Panc1 (cell line): ENCODE measurements at regions not wholly inside any gene's neighbourhood (a gene's known extent, or its start where the extent isn't known, plus 50 kb on each side); places are given as distances from the start of the nearest gene placed in this dataset.

ENCODE experiments used
- ATAC-seq: fragments of 200-7000 bp; cut with Tn5 transposase; 2 replicates; pipeline ENCODE4 v1.9.1; 2020; ENCODE audit warnings: mild to moderate bottlenecking, moderate library complexity
- BruUV-seq: library from RNA; stranded (reverse); fragments of 400-500 nt; replicated peaks from 2 replicates; lab custom pipeline; 2021; lab: Mats Ljungman, UMichigan
- CTCF ChIA-PET: fragments of 300-600 bp; sonication (Branson Sonifier 250); formaldehyde crosslinking; loops from one replicate; lab custom pipeline; 2022; ENCODE audit warnings: antibody characterized with exemption; lab: Charles Lee
- POLR2A ChIA-PET: fragments of 300-600 bp; sonication (Branson Sonifier 250); formaldehyde crosslinking; loops from one replicate; lab custom pipeline; 2022; ENCODE audit warnings: antibody characterized with exemption; lab: Charles Lee
- DNase-seq: peaks from one replicate; pipeline ENCODE4 v3.0.0-alpha.2; 2010; ENCODE audit warnings: low read depth, low spot score
- H3K27ac ChIP-seq: 2 replicates; pipeline ENCODE4 v1.5.1; 2011; ENCODE audit warnings: mild to moderate bottlenecking, low read length, inconsistent platforms
- H3K27me3 ChIP-seq: fragments of 200-500 bp; sonication (Bioruptor generic); 2 replicates; pipeline ENCODE4 v1.6.0; 2014; ENCODE audit warnings: low read length, inconsistent platforms; ENCODE audit not compliant: control insufficient read depth, insufficient read depth
- H3K36me3 ChIP-seq: fragments of 200-500 bp; sonication (Bioruptor generic); 2 replicates; pipeline ENCODE4 v1.5.1; 2014; ENCODE audit warnings: inconsistent platforms, mild to moderate bottlenecking, low read length, moderate library complexity; ENCODE audit not compliant: control insufficient read depth, insufficient read depth
- H3K4me1 ChIP-seq: 2 replicates; pipeline ENCODE4 v1.5.1; 2011; ENCODE audit warnings: inconsistent platforms, mild to moderate bottlenecking, low read length, moderate library complexity; ENCODE audit not compliant: control insufficient read depth, insufficient read depth
- H3K4me3 ChIP-seq, 2 experiments: 2 replicates each; pipeline ENCODE4 v1.5.1; 2011 to 2012; ENCODE audit warnings: low read depth in 2 of 2, low read length in 2 of 2, mild to moderate bottlenecking in 2 of 2, inconsistent platforms in 1 of 2, moderate library complexity in 1 of 2
- H3K9me3 ChIP-seq: fragments of 200-500 bp; sonication (Bioruptor generic); 2 replicates; pipeline ENCODE4 v1.5.1; 2014; ENCODE audit warnings: low read depth, mild to moderate bottlenecking, inconsistent platforms, low read length, moderate library complexity; ENCODE audit not compliant: control insufficient read depth, insufficient read depth
- POLR2AphosphoS5 ChIP-seq: IDR thresholded peaks from 2 replicates; pipeline ENCODE4 v1.6.1; 2012; ENCODE audit warnings: mild to moderate bottlenecking, low read depth, low read length, moderate library complexity
- SIN3A ChIP-seq: IDR thresholded peaks from 2 replicates; pipeline ENCODE4 v1.6.1; 2012; ENCODE audit warnings: low read depth, mild to moderate bottlenecking, low read length, moderate library complexity, borderline replicate concordance; ENCODE audit not compliant: insufficient read depth
- TCF7L2 ChIP-seq: IDR thresholded peaks from 2 replicates; pipeline ENCODE4 v1.6.1; 2011; ENCODE audit warnings: mild to moderate bottlenecking, low read depth, low read length, inconsistent platforms
- in situ Hi-C: cut with HindIII; loops from 2 replicates; pipeline ENCODE4 v1.10.0; 2016; ENCODE audit warnings: low sequenced_read_pairs, low pct_unique_long_range_greater_than_20kb
- intact Hi-C: fragments of 100-400 bp; cut with micrococcal nuclease; formaldehyde crosslinking; loops from one replicate; pipeline ENCODE4 v1.10.0; 2022; ENCODE audit not compliant: unreplicated experiment
- TF ChIP-seq, protein P1 (sequence below): fragments of 450-650 bp; IDR thresholded peaks from 2 replicates; pipeline ENCODE4 v1.5.1; 2017; ENCODE audit warnings: mild to moderate bottlenecking
- TF ChIP-seq, protein P2 (sequence below), 2 experiments: IDR thresholded peaks; 2 replicates each; pipeline ENCODE4 v1.6.1; 2011 to 2012; ENCODE audit warnings: low read depth in 2 of 2, control low read depth in 1 of 2, low read length in 1 of 2, mild to moderate bottlenecking in 1 of 2, moderate library complexity in 1 of 2; ENCODE audit not compliant: insufficient read depth in 1 of 2

DNA sequence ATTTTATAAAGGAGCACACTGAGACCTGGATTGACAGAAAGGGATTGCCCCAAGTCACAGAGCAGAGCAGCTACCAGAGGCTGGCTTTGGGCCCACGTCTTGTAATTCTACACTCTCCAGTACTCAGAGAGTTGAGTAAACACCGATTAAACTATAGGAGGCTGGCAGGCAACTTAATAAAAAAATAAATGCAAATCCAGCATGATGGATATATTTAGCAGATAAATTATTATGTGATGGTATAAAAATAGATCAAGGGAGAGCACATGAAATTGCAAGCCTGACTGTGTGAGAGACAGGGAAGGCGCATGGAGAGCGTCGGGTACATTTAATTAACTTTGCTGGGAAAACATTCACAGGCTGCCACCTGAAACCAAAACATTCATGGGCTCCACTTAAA, 87.7 kb upstream of the CCL2 start:
- intact Hi-C loops: no loop called here
- BruUV-seq: no TSS peak

DNA sequence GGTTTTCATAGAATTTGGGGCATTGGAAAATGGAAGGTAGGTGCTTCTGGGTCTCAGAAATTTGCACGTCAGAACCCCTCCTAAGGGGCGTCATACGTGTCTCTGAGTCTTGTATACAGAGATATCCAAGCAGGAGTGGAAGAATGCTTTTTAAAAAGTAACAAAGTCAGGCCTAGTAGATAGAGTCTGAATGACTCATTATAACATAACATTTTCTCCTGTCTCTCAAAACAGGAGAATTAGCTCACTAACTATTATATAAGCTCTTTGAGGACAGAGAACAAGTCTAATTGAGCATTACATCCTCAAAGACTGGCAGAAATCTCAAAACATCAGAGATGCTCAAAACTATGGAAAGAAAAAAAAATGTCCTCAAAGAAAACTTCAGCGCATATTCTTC, 86.1 kb upstream of the CCL2 start:
- no peak overlapping the region for H3K4me3 ChIP-seq
- intact Hi-C loops: no loop called here
- no peak for ATAC-seq
- peaks cover 5% of the 10 kb centered on the region; the same call in 1 of the 2 replicates for H3K27me3 ChIP-seq
- no peaks in the 10 kb centered on the region for H3K4me1 ChIP-seq
- BruUV-seq: no TSS peak
- no peaks in the 10 kb centered on the region for H3K9me3 ChIP-seq
- TF ChIP-seq, protein P1, sequence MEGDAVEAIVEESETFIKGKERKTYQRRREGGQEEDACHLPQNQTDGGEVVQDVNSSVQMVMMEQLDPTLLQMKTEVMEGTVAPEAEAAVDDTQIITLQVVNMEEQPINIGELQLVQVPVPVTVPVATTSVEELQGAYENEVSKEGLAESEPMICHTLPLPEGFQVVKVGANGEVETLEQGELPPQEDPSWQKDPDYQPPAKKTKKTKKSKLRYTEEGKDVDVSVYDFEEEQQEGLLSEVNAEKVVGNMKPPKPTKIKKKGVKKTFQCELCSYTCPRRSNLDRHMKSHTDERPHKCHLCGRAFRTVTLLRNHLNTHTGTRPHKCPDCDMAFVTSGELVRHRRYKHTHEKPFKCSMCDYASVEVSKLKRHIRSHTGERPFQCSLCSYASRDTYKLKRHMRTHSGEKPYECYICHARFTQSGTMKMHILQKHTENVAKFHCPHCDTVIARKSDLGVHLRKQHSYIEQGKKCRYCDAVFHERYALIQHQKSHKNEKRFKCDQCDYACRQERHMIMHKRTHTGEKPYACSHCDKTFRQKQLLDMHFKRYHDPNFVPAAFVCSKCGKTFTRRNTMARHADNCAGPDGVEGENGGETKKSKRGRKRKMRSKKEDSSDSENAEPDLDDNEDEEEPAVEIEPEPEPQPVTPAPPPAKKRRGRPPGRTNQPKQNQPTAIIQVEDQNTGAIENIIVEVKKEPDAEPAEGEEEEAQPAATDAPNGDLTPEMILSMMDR: no peak
- TF ChIP-seq SIN3A (no peak), TCF7L2 (no peak), POLR2AphosphoS5 (no peak)
- TF ChIP-seq, protein P2, sequence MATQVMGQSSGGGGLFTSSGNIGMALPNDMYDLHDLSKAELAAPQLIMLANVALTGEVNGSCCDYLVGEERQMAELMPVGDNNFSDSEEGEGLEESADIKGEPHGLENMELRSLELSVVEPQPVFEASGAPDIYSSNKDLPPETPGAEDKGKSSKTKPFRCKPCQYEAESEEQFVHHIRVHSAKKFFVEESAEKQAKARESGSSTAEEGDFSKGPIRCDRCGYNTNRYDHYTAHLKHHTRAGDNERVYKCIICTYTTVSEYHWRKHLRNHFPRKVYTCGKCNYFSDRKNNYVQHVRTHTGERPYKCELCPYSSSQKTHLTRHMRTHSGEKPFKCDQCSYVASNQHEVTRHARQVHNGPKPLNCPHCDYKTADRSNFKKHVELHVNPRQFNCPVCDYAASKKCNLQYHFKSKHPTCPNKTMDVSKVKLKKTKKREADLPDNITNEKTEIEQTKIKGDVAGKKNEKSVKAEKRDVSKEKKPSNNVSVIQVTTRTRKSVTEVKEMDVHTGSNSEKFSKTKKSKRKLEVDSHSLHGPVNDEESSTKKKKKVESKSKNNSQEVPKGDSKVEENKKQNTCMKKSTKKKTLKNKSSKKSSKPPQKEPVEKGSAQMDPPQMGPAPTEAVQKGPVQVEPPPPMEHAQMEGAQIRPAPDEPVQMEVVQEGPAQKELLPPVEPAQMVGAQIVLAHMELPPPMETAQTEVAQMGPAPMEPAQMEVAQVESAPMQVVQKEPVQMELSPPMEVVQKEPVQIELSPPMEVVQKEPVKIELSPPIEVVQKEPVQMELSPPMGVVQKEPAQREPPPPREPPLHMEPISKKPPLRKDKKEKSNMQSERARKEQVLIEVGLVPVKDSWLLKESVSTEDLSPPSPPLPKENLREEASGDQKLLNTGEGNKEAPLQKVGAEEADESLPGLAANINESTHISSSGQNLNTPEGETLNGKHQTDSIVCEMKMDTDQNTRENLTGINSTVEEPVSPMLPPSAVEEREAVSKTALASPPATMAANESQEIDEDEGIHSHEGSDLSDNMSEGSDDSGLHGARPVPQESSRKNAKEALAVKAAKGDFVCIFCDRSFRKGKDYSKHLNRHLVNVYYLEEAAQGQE (IDR thresholded peaks at IDR 0.05; ENCODE audit: insufficient read depth in 1 of 2, low read depth in 2 of 2, low read length in 1 of 2): no peak
- DNase-seq: no peak
- in situ Hi-C loops: no loop called here
- ChIA-PET POLR2A (interaction anchor here (0.7 kb wide), 1 partner anchor 74 kb away, joined by 4 read pairs; no protein-coding TSS in a partner anchor), CTCF (interaction anchor here (1.0 kb wide), 1 partner anchor 193 kb away, joined by 3 read pairs; no protein-coding TSS in a partner anchor)
- no peaks in the 10 kb centered on the region for H3K36me3 ChIP-seq
- H3K27ac ChIP-seq: no peak overlapping the region

More for the DNA sequence above, 87.7 kb upstream of the CCL2 start:
- no peaks in the 10 kb centered on the region for H3K4me1 ChIP-seq
- POLR2A ChIA-PET: no interaction called here
- in situ Hi-C loops: no loop called here
- no peak overlapping the region for H3K4me3 ChIP-seq
- no peak for TF ChIP-seq SIN3A
- TF ChIP-seq, protein P1: no peak
- no peak for TF ChIP-seq POLR2AphosphoS5
- TF ChIP-seq, protein P2 (IDR thresholded peaks at IDR 0.05; ENCODE audit: insufficient read depth in 1 of 2, low read depth in 2 of 2, low read length in 1 of 2): no peak
- no peak for TF ChIP-seq TCF7L2
- DNase-seq (no peak), ATAC-seq (no peak)
- no peaks in the 10 kb centered on the region for H3K36me3 ChIP-seq
- CTCF ChIA-PET: interaction anchor here (1.1 kb wide), 1 partner anchor 194 kb away, joined by 5 read pairs; no protein-coding TSS in a partner anchor
- H3K9me3 ChIP-seq: no peaks in the 10 kb centered on the region
- no peak overlapping the region for H3K27ac ChIP-seq
- peaks cover 13% of the 10 kb centered on the region for H3K27me3 ChIP-seq
